MCF 10A (cell line): ENCODE measurements at regions not wholly inside any gene's neighbourhood (a gene's known extent, or its start where the extent isn't known, plus 50 kb on each side); places are given as distances from the start of the nearest gene placed in this dataset.

Experiments
- BruUV-seq: library from RNA; stranded (reverse); fragments of 400-500 nt; replicated peaks from 2 replicates; lab custom pipeline; 2021; lab: Mats Ljungman, UMichigan
- CTCF ChIA-PET: fragments of 300-600 bp; sonication (Branson Sonifier 250); formaldehyde crosslinking; extraction: SDS; loops from one replicate; lab custom pipeline; 2021; ENCODE audit warnings: antibody characterized with exemption, inconsistent platforms; lab: Yijun Ruan, JAX
- POLR2A ChIA-PET: fragments of 300-600, 350-650 bp; sonication (Branson Sonifier 250); formaldehyde crosslinking; extraction: SDS; loops from one replicate; lab custom pipeline; 2020; ENCODE audit warnings: antibody characterized with exemption, inconsistent platforms; lab: Yijun Ruan, JAX
- DNase-seq: peaks from one replicate; pipeline ENCODE4 v3.0.0-alpha.2; 2018; ENCODE audit not compliant: unreplicated experiment
- H3K27ac Mint-ChIP-seq: one replicate; pipeline ENCODE4 v1.8.0; 2022; ENCODE audit warnings: mild to moderate bottlenecking, low read depth, mixed read lengths; ENCODE audit not compliant: unreplicated experiment
- H3K27me3 Mint-ChIP-seq: one replicate; pipeline ENCODE4 v1.8.0; 2022; ENCODE audit warnings: mixed read lengths; ENCODE audit not compliant: insufficient read depth, unreplicated experiment
- H3K36me3 Mint-ChIP-seq: one replicate; pipeline ENCODE4 v1.8.0; 2022; ENCODE audit warnings: mild to moderate bottlenecking, moderate library complexity, mixed read lengths; ENCODE audit not compliant: insufficient read depth, unreplicated experiment
- H3K4me1 Mint-ChIP-seq: one replicate; pipeline ENCODE4 v1.8.0; 2022; ENCODE audit warnings: mixed read lengths; ENCODE audit not compliant: insufficient read depth, unreplicated experiment
- H3K4me3 Mint-ChIP-seq: one replicate; pipeline ENCODE4 v1.8.0; 2022; ENCODE audit warnings: mild to moderate bottlenecking, moderate library complexity, mixed read lengths; ENCODE audit not compliant: unreplicated experiment
- H3K9me3 Mint-ChIP-seq: one replicate; pipeline ENCODE4 v1.8.0; 2022; ENCODE audit warnings: mixed read lengths; ENCODE audit not compliant: unreplicated experiment
- intact Hi-C: fragments of 100-400 bp; cut with micrococcal nuclease; formaldehyde crosslinking; loops from 2 replicates; pipeline ENCODE4 v1.14.1; 2022
- TF ChIP-seq, protein P1 (sequence below): fragments of 200-600 bp; IDR thresholded peaks from one replicate; pipeline ENCODE4 v1.8.0; 2022; ENCODE audit warnings: antibody characterized with exemption, mild to moderate bottlenecking; ENCODE audit not compliant: unreplicated experiment

- no peaks in the 10 kb centered on the region for H3K9me3 Mint-ChIP-seq
- H3K4me3 Mint-ChIP-seq, result no peak overlapping the region
- ChIA-PET POLR2A (interaction anchor here (0.6 kb wide), 1 partner anchor 191 kb away, joined by 3 read pairs; no protein-coding TSS in a partner anchor), CTCF (no interaction called here)
- no peaks in the 10 kb centered on the region for H3K4me1 Mint-ChIP-seq
- no peak for DNase-seq
- H3K27ac Mint-ChIP-seq, result no peak overlapping the region
- no TSS peak for BruUV-seq
- peaks cover 4% of the 10 kb centered on the region for H3K36me3 Mint-ChIP-seq
- H3K27me3 Mint-ChIP-seq, result no peaks in the 10 kb centered on the region
- intact Hi-C loops, result no loop called here
- TF ChIP-seq, protein P1, sequence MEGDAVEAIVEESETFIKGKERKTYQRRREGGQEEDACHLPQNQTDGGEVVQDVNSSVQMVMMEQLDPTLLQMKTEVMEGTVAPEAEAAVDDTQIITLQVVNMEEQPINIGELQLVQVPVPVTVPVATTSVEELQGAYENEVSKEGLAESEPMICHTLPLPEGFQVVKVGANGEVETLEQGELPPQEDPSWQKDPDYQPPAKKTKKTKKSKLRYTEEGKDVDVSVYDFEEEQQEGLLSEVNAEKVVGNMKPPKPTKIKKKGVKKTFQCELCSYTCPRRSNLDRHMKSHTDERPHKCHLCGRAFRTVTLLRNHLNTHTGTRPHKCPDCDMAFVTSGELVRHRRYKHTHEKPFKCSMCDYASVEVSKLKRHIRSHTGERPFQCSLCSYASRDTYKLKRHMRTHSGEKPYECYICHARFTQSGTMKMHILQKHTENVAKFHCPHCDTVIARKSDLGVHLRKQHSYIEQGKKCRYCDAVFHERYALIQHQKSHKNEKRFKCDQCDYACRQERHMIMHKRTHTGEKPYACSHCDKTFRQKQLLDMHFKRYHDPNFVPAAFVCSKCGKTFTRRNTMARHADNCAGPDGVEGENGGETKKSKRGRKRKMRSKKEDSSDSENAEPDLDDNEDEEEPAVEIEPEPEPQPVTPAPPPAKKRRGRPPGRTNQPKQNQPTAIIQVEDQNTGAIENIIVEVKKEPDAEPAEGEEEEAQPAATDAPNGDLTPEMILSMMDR, result no peak
These were observed 394.6 kb downstream of the PSAT1 start for GRCh38 chr9:78691542-78691941.

GRCh38 chr9:78692871-78693270 is 395.9 kb downstream of the PSAT1 start:
- Mint-ChIP-seq H3K27me3 (no peaks in the 10 kb centered on the region), H3K4me1 (no peaks in the 10 kb centered on the region), H3K9me3 (no peaks in the 10 kb centered on the region), H3K4me3 (no peak overlapping the region), H3K36me3 (peaks cover 4% of the 10 kb centered on the region), H3K27ac (no peak overlapping the region)
- no TSS peak for BruUV-seq
- DNase-seq, result no peak
- TF ChIP-seq, protein P1, result no peak
- ChIA-PET CTCF (no interaction called here), POLR2A (no interaction called here)
- intact Hi-C loops, result no loop called here

DNA sequence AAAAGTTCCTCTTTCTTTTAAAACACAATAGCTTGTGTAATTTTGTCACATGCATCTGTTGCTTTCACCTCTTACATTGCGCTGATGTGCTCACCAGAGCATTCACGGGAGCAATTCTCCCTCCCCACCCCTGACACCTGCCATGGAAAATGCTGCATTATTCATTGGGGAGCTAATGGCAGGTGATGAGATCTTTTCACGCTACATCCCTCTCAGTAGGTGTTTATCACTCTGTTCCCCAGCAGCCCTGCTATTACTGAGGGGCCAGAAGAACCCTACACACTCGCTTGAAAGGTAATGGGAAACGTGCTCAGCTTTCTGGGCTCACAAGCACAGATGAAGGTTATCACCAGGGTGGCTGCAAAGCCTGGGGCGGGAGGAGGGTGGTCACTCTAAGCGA is 398.0 kb downstream of the PSAT1 start:
- ChIA-PET CTCF (interaction anchor here (2.0 kb wide), 1 partner anchor 255 kb away, joined by 5 read pairs; no protein-coding TSS in a partner anchor), POLR2A (no interaction called here)
- DNase-seq, result no peak
- no TSS peak for BruUV-seq
- TF ChIP-seq, protein P1, result no peak
- Mint-ChIP-seq H3K27me3 (no peaks in the 10 kb centered on the region), H3K4me3 (no peak overlapping the region), H3K36me3 (peaks cover 4% of the 10 kb centered on the region), H3K9me3 (no peaks in the 10 kb centered on the region), H3K4me1 (no peaks in the 10 kb centered on the region), H3K27ac (no peak overlapping the region)
- intact Hi-C loops, result no loop called here

- H3K36me3 Mint-ChIP-seq, result peaks cover 4% of the 10 kb centered on the region
- TF ChIP-seq, protein P1, result no peak
- ChIA-PET CTCF (no interaction called here), POLR2A (interaction anchor here (0.5 kb wide), 1 partner anchor 146 kb away, joined by 4 read pairs; no protein-coding TSS in a partner anchor)
- H3K4me1 Mint-ChIP-seq, result no peaks in the 10 kb centered on the region
- H3K27ac Mint-ChIP-seq, result no peak overlapping the region
- no peaks in the 10 kb centered on the region for H3K27me3 Mint-ChIP-seq
- DNase-seq, result no peak
- H3K9me3 Mint-ChIP-seq, result no peaks in the 10 kb centered on the region
- BruUV-seq, result no TSS peak
- H3K4me3 Mint-ChIP-seq, result no peak overlapping the region
- intact Hi-C loops, result no loop called here
These were observed 398.6 kb downstream of the PSAT1 start for GRCh38 chr9:78695519-78695918.
